ENCODE measurements at regions not wholly inside any gene's neighbourhood (a gene's known extent, or its start where the extent isn't known, plus 50 kb on each side); places are given as distances from the start of the nearest gene placed in this dataset.
"Not testable (repeated sequence)": the region's sequence is repeated elsewhere in the genome, so short reads cannot be mapped to it uniquely, and the experiment has no call there.

DNA sequence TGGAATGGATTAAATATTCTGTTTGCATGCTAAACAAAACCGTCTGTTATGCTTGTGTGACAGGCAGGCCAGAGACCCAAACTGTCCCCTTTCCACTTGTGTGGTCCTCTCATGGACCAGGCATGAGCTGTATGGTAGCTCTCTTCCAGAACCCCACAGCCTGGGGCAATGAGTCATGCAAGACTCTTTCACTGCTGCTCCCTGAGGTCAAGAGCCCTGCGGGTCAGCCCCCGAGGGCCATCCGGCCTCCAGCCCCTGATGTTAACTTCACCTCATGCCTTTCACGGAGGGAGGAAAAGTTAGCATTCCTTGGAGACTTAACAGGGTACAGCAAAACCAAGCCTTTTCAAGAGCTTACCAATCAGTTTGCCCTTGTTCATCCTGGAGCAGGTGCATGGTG, 239.1 kb upstream of the DIO3 start:
- no peak for DNase-seq (ENCODE audit: low read depth)

- no peak for DNase-seq (ENCODE audit: low read depth)
Observed at GRCh38 chr14:101323111-101323510, 238.2 kb upstream of the DIO3 start.

GRCh38 chr14:101323614-101324235, 237.6 kb upstream of the DIO3 start:
- DNase-seq (ENCODE audit: low read depth) = not testable (repeated sequence)

DNA sequence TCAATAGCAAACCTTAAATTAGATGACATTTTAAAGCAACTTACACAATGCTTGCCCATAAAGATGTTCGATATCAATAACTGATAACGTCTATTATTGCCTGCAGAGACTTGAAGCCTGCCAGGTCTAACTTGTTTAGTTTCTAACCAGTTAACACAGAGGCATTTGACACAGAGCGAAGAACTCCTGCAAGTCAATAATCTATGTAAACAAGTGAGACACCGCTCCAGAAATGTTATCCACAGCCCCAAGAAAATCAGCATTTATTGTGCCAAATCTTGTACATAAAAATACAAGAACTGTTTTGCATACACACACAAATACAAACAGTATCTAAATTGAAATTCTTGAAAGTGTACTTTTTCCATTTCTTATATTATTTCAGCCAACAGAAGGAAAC, 236.0 kb upstream of the DIO3 start:
- no peak for DNase-seq (ENCODE audit: low read depth)

GRCh38 chr14:101328412-101329028, 232.8 kb upstream of the DIO3 start:
- no peak for DNase-seq (ENCODE audit: low read depth)

DNA sequence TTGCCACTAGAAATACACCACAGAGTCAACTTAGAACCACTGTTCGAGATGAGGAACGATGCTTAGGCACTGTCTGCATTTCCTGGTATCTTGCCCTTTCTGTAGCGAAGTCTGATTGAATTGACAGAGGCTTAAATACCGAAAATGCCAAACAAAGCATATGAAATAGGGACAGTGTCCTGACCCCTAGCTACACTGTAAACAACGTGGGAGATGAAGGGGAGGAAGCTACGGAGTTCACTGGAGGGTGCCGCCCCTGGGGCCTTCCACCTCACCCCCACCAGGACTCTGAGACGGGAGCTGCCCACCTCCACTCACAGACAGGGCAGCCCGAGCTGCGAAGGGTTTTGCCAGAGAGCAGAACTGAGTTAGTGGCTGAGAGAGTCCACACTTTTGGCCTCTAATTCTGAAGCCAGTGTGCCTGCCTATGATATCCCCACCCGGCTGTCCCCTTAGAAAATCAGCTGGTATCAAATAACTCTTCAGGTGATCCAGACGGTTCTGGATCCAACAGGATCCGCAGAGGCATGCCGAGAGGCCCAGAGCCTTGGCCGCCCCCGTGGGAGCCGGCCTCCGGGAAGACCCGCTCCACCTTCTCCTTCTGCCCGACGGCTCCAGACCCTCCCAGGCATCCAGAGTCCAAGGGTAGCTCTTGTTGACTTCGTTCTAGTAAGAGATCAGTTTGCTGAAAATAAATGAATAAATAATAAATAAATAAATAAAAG, 230.7 kb upstream of the DIO3 start:
- DNase-seq (ENCODE audit: low read depth) = no peak

- DNase-seq (ENCODE audit: low read depth) = no peak
Observed at GRCh38 chr14:101331141-101331525, 230.2 kb upstream of the DIO3 start.

- no peak for DNase-seq (ENCODE audit: low read depth)
Observed at GRCh38 chr14:101331661-101332169, 229.6 kb upstream of the DIO3 start.

DNA sequence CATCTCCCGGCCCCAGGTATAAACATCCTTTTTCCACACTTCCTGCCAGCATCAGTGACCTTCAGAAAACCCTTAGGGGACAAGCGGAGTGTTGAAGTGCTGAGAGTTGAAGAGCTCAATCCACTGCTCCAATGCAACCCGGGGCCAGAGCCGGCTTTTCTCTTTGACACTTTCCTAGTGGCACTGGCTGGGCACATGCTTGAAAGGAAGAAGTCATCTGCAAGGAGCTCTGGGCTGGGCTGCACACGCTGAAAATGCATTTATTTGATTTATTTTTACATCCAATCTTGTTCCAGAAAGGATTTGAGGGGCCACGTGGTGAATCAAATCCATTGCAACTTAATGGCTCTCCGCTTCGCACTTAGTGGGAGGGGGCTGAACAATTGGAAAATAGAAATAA, 229.0 kb upstream of the DIO3 start:
- DNase-seq (ENCODE audit: low read depth) = no peak

GRCh38 chr14:101333335-101334280, 227.7 kb upstream of the DIO3 start:
- no peak for DNase-seq (ENCODE audit: low read depth)

DNA sequence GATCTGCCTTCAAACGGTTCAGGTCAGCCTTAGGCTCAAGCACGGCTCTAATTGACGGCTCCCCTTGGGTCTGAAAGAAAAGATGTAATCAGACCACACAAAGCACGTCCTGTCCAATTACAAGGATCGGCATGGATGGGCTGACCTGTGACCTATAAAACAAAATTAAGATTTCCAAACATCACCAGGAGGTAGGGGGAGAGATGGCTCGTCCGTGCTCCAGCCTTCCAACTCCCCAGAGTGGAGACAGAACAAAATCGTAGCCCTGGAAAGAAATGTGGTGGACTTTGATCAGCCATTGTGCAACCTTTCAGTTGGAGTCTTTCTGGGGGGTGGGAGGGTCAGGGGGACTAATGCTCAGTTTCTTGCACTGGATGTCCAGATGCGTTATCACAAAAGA, 226.6 kb upstream of the DIO3 start:
- DNase-seq (ENCODE audit: low read depth) = no peak

GRCh38 chr14:101335061-101335661, 226.1 kb upstream of the DIO3 start:
- no peak for DNase-seq (ENCODE audit: low read depth)

- no peak for DNase-seq (ENCODE audit: low read depth)
Observed at GRCh38 chr14:101336183-101336582, 225.1 kb upstream of the DIO3 start.

DNA sequence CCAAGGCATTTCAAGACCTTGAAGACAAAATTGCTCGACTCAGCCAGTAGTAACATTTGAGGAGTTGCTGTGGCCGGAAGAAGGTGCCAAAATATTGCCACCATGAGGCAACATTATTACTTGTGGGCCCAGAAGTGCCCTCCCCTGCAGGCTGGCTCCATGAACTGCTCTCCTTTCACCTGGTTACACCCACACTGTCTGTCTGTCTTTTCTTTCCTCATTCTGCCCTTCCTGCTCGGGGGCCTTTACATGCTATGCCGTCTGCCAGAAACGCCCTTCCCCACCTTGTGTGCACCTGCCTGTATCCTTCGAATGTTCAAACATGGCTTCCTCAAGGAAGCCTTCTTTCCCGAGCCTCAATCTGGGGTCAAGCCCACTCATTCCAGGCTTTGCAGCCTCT, 224.2 kb upstream of the DIO3 start:
- no peak for DNase-seq (ENCODE audit: low read depth)

DNA sequence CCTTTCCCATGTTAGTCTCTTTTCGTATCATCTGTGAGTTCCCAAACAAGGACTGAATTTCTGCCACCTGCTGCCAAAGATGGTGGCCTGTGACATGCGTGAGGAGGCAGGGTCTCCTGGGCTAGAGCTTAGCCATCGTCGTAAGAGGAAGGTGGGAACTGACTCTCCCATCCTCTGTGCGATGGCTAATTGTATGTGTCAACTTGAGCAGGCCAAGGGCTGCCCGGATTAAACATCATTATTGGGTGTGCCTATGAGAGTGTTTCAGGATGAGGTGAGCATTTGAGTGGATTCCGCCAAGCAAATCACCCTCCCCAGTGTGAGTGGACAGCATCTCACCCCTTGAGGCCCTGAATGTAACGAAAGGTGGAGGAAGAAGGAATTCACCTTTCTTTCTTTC, 220.7 kb upstream of the DIO3 start:
- DNase-seq (ENCODE audit: low read depth) = no peak

GRCh38 chr14:101347893-101348777, 213.2 kb upstream of the DIO3 start:
- DNase-seq (ENCODE audit: low read depth) = no peak

- no peak for DNase-seq (ENCODE audit: low read depth)
Observed at GRCh38 chr14:101349108-101349507, 212.2 kb upstream of the DIO3 start.

- DNase-seq (ENCODE audit: low read depth) = no peak
Observed at GRCh38 chr14:101350021-101350420, 211.3 kb upstream of the DIO3 start.

DNA sequence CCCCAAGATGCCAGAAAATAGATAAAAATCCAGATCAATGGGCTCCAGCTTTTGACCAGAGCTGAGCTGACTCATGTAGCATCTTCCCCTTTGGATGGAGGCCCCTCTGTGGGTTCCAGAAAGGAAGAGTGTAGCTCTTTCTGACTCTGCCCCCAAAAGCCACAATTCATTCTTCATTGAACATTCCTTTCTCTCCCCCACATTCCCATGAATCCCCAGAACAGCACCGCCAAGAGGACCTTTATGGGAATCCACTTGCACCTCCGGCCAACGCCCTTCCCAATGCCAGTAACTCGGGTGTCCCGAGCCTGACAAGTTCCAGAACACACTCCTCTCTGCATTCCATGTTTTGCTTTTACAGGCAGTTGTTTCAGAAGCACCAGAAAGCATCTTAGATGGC, 210.6 kb upstream of the DIO3 start:
- no peak for DNase-seq (ENCODE audit: low read depth)

GRCh38 chr14:101351146-101351545, 210.1 kb upstream of the DIO3 start:
- DNase-seq (ENCODE audit: low read depth) = no peak

- no peak for DNase-seq (ENCODE audit: low read depth)
Observed at GRCh38 chr14:101351769-101352168, 209.5 kb upstream of the DIO3 start.
